Suprapubic skin (tissue), 4 donors: ENCODE measurements at regions not wholly inside any gene's neighbourhood (a gene's known extent, or its start where the extent isn't known, plus 50 kb on each side); places are given as distances from the start of the nearest gene placed in this dataset.

Experiments used
- DNase-seq, 2 donors: peaks; one replicate each; pipeline ENCODE4 v3.0.0-alpha.2; 2019; ENCODE audit warnings: low spot score in 2 of 2
- H3K27ac ChIP-seq: fragments of 200-600 bp; sonication (generic); one replicate; pipeline ENCODE4 v1.5.1; 2019
- H3K27me3 ChIP-seq: fragments of 200-600 bp; sonication (generic); one replicate; pipeline ENCODE4 v1.5.1; 2019
- H3K36me3 ChIP-seq: fragments of 200-600 bp; sonication (generic); one replicate; pipeline ENCODE4 v1.5.1; 2019
- H3K4me1 ChIP-seq: fragments of 200-600 bp; sonication (generic); one replicate; pipeline ENCODE4 v1.5.1; 2019
- H3K4me3 ChIP-seq: fragments of 200-600 bp; sonication (generic); one replicate; pipeline ENCODE4 v1.5.1; 2019; ENCODE audit warnings: mild to moderate bottlenecking
- H3K9me3 ChIP-seq: fragments of 200-600 bp; sonication (generic); one replicate; pipeline ENCODE4 v1.5.1; 2019
- CTCF ChIP-seq, 2 donors: fragments of 200-600 bp in 1 of 2; fragments of 450-650 bp in 1 of 2; sonication (generic) in 1 of 2; IDR thresholded peaks; one replicate each; pipeline ENCODE4 v1.5.1; 2016 to 2019; ENCODE audit warnings: antibody characterized with exemption in 2 of 2, mild to moderate bottlenecking in 1 of 2, moderate library complexity in 1 of 2
- EP300 ChIP-seq: sonication (generic); formaldehyde crosslinking; IDR thresholded peaks from one replicate; pipeline ENCODE4 v1.6.1; 2017; ENCODE audit warnings: antibody characterized with exemption
- POLR2A ChIP-seq, 2 donors: fragments of 450-650 bp; IDR thresholded peaks; one replicate each; pipeline ENCODE4 v1.6.1; 2017; ENCODE audit warnings: antibody characterized with exemption in 2 of 2, mild to moderate bottlenecking in 2 of 2, moderate library complexity in 2 of 2
- POLR2AphosphoS5 ChIP-seq, 3 donors: sonication (generic); formaldehyde crosslinking; IDR thresholded peaks; one replicate each; pipeline ENCODE4 v1.6.1; 2017; ENCODE audit warnings: antibody characterized with exemption in 3 of 3
- WGBS: methylation state at CpG from one replicate; pipeline ENCODE4 v1.1.5; 2018; 5-methylcytosine and 5-hydroxymethylcytosine counted together

DNA sequence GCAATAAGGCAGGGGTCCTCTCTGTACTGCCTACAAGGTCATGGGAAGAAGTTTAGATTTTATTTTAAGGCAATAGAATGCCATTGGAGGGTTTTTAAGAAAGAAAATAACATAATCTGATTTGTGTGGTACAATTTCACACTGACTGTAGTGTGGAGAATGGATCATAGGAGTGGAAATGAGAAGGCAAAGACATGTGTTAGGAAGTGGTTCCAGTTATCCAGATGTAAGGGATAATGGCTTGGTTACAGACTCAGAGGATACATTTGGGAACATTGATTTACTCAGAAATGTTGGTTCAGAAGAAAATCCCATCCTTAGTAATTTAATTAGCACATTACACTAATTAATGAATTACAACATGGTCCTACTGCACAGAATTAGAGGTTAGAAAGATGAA is 788.2 kb downstream of the SLITRK5 start:
- Histone ChIP-seq H3K27me3 (no peaks in the 10 kb centered on the region), H3K36me3 (no peaks in the 10 kb centered on the region), H3K4me1 (no peaks in the 10 kb centered on the region), H3K4me3 (no peak overlapping the region), H3K27ac (no peak overlapping the region), H3K9me3 (no peaks in the 10 kb centered on the region)
- no peak for DNase-seq
- TF ChIP-seq EP300 (no peak), CTCF (IDR thresholded peaks at IDR 0.05) (no peak), POLR2A (IDR thresholded peaks at IDR 0.05) (no peak), POLR2AphosphoS5 (IDR thresholded peaks at IDR 0.05) (no peak)

GRCh38 chr13:88461272-88462009 is 790.3 kb downstream of the SLITRK5 start:
- no peak for DNase-seq
- WGBS = 86% methylated on average over 3 of the region's 3 CpGs
- H3K4me3 ChIP-seq = no peak overlapping the region
- H3K36me3 ChIP-seq = no peaks in the 10 kb centered on the region
- no peaks in the 10 kb centered on the region for H3K4me1 ChIP-seq
- no peak overlapping the region for H3K27ac ChIP-seq
- no peaks in the 10 kb centered on the region for H3K9me3 ChIP-seq
- TF ChIP-seq EP300 (no peak), CTCF (IDR thresholded peaks at IDR 0.05) (no peak), POLR2A (IDR thresholded peaks at IDR 0.05) (no peak), POLR2AphosphoS5 (IDR thresholded peaks at IDR 0.05) (no peak)
- no peaks in the 10 kb centered on the region for H3K27me3 ChIP-seq

DNA sequence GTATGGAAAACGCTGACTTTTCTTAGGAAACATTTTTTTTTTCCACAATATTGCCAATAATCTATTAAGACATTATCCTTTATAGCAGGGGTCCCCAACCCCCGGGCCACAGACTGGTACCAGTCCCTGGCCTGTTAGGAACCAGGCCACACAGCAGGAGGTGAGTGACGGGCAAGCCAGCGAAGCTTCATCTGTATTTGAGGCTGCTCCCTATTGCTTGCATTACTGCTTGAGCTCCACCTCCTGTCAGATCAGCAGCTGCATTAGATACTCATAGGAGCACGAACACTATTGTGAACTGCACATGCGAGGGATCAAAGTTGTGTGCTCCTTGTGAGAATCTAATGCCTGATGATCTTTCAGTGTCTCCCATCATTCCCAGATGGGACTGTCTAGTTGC is 793.7 kb downstream of the SLITRK5 start:
- no peak overlapping the region for H3K27ac ChIP-seq
- no peaks in the 10 kb centered on the region for H3K9me3 ChIP-seq
- WGBS = 78% methylated on average over 6 of the region's 6 CpGs
- DNase-seq = no peak
- H3K36me3 ChIP-seq = no peaks in the 10 kb centered on the region
- TF ChIP-seq POLR2AphosphoS5 (IDR thresholded peaks at IDR 0.05) (no peak), EP300 (no peak), CTCF (IDR thresholded peaks at IDR 0.05) (no peak), POLR2A (IDR thresholded peaks at IDR 0.05) (no peak)
- no peaks in the 10 kb centered on the region for H3K27me3 ChIP-seq
- no peak overlapping the region for H3K4me3 ChIP-seq
- H3K4me1 ChIP-seq = no peaks in the 10 kb centered on the region

DNA sequence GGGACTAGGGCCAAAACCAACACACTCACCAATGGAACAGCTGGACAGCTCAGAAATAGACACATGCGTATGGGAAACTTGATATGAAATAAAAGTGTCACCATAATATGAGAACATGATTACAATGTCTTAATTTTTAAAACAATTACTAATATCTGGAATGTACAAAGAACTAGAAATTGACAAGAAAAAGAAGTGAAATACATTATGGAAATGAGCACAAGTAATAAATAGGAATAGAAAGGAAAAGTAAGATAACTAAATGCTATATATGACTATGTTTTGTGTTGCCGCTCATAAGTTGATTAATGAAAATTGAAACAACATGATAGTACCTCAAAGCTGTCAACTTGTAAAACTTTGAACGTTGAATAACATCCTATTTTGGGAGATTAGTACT is 801.1 kb downstream of the SLITRK5 start:
- DNase-seq = no peak
- Histone ChIP-seq H3K27ac (no peak overlapping the region), H3K4me3 (no peak overlapping the region), H3K36me3 (no peaks in the 10 kb centered on the region), H3K4me1 (no peaks in the 10 kb centered on the region), H3K9me3 (no peaks in the 10 kb centered on the region), H3K27me3 (no peaks in the 10 kb centered on the region)
- WGBS = 72% methylated on average over 3 of the region's 3 CpGs
- TF ChIP-seq POLR2AphosphoS5 (IDR thresholded peaks at IDR 0.05) (no peak), POLR2A (IDR thresholded peaks at IDR 0.05) (no peak), EP300 (no peak), CTCF (IDR thresholded peaks at IDR 0.05) (no peak)

DNA sequence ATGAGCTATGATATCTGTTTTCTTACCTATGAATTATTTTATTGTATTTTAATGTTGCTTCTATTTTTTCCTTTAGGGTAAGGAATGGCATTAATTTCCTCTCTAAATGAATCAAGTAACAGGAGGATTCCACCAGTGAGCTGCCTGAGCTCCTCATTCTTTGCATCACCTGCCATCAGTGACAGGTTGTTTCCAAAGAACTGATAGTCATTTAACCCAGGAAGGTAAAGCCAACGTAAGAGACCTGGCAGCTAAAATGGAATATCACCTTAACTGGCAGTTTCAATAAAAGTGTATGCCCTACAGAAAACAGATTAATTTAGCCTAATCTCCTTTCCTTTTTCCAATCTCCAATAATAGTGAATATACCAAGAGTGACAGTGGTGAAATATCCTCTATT is 812.0 kb downstream of the SLITRK5 start:
- Histone ChIP-seq H3K4me3 (no peak overlapping the region), H3K27ac (no peak overlapping the region), H3K36me3 (no peaks in the 10 kb centered on the region), H3K4me1 (no peaks in the 10 kb centered on the region), H3K9me3 (peaks cover 7% of the 10 kb centered on the region), H3K27me3 (no peaks in the 10 kb centered on the region)
- no peak for DNase-seq
- TF ChIP-seq POLR2AphosphoS5 (IDR thresholded peaks at IDR 0.05) (no peak), EP300 (no peak), POLR2A (IDR thresholded peaks at IDR 0.05) (no peak), CTCF (IDR thresholded peaks at IDR 0.05) (no peak)
- 79% methylated on average over 1 of the region's 1 CpG for WGBS
